Liver (tissue), 3 donors: ENCODE measurements at regions not wholly inside any gene's neighbourhood (a gene's known extent, or its start where the extent isn't known, plus 50 kb on each side); places are given as distances from the start of the nearest gene placed in this dataset.

Experiments
- EGR1 ChIP-seq, 2 donors: IDR thresholded peaks; 2 replicates each; pipeline ENCODE4 v1.6.1; 2016 to 2018; ENCODE audit warnings: antibody characterized with exemption in 2 of 2, low read depth in 2 of 2
- RAD21 ChIP-seq, 2 donors: IDR thresholded peaks; 2 replicates each; pipeline ENCODE4 v1.6.1; 2016; ENCODE audit warnings: antibody characterized with exemption in 2 of 2, mild to moderate bottlenecking in 2 of 2
- TAF1 ChIP-seq: conservative IDR thresholded peaks from 2 replicates; pipeline ENCODE4 v1.6.1; 2016; ENCODE audit warnings: antibody characterized with exemption, mild to moderate bottlenecking
- TF ChIP-seq, protein P1 (sequence below): fragments of 150-350 bp; IDR thresholded peaks from 2 replicates; pipeline ENCODE4 v1.5.1; 2017; ENCODE audit warnings: improper control_type of control experiment, low read depth, low read length; ENCODE audit not compliant: missing input control
- TF ChIP-seq, protein P2 (sequence below): IDR thresholded peaks from 2 replicates; pipeline ENCODE4 v1.6.1; 2016; ENCODE audit warnings: antibody characterized with exemption, mild to moderate bottlenecking
- donor health status: healthy.
- donor health status: healthy.

DNA sequence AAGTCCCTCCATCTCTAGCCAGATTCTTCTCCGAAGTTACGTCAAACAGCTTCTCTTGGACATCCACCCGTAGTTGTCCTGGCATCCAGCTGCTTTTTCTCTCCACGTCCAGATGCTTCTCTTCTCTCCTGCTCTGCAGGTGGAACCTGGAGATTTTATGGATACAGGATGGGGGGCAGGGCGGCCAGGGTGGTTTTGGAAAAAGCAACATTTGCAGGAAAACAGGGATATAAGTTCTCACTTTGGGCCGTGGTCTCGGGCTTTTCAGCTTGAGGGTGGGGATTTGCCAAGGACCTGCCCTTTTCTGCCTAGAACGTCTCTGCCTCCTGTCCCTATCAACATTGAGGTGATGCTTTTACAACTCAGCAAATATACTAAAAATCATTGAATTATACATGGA is 1941.6 kb upstream of the C9orf72 start:
- TF ChIP-seq TAF1 (no peak), EGR1 (IDR thresholded peaks at IDR 0.05; ENCODE audit: low read depth in 2 of 2) (no peak), RAD21 (IDR thresholded peaks at IDR 0.05) (no peak)
- TF ChIP-seq, protein P1, sequence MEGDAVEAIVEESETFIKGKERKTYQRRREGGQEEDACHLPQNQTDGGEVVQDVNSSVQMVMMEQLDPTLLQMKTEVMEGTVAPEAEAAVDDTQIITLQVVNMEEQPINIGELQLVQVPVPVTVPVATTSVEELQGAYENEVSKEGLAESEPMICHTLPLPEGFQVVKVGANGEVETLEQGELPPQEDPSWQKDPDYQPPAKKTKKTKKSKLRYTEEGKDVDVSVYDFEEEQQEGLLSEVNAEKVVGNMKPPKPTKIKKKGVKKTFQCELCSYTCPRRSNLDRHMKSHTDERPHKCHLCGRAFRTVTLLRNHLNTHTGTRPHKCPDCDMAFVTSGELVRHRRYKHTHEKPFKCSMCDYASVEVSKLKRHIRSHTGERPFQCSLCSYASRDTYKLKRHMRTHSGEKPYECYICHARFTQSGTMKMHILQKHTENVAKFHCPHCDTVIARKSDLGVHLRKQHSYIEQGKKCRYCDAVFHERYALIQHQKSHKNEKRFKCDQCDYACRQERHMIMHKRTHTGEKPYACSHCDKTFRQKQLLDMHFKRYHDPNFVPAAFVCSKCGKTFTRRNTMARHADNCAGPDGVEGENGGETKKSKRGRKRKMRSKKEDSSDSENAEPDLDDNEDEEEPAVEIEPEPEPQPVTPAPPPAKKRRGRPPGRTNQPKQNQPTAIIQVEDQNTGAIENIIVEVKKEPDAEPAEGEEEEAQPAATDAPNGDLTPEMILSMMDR = no peak
- TF ChIP-seq, protein P2, sequence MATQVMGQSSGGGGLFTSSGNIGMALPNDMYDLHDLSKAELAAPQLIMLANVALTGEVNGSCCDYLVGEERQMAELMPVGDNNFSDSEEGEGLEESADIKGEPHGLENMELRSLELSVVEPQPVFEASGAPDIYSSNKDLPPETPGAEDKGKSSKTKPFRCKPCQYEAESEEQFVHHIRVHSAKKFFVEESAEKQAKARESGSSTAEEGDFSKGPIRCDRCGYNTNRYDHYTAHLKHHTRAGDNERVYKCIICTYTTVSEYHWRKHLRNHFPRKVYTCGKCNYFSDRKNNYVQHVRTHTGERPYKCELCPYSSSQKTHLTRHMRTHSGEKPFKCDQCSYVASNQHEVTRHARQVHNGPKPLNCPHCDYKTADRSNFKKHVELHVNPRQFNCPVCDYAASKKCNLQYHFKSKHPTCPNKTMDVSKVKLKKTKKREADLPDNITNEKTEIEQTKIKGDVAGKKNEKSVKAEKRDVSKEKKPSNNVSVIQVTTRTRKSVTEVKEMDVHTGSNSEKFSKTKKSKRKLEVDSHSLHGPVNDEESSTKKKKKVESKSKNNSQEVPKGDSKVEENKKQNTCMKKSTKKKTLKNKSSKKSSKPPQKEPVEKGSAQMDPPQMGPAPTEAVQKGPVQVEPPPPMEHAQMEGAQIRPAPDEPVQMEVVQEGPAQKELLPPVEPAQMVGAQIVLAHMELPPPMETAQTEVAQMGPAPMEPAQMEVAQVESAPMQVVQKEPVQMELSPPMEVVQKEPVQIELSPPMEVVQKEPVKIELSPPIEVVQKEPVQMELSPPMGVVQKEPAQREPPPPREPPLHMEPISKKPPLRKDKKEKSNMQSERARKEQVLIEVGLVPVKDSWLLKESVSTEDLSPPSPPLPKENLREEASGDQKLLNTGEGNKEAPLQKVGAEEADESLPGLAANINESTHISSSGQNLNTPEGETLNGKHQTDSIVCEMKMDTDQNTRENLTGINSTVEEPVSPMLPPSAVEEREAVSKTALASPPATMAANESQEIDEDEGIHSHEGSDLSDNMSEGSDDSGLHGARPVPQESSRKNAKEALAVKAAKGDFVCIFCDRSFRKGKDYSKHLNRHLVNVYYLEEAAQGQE = no peak
